MM.1S (cell line): ENCODE measurements at regions not wholly inside any gene's neighbourhood (a gene's known extent, or its start where the extent isn't known, plus 50 kb on each side); places are given as distances from the start of the nearest gene placed in this dataset.

Experiments used
- DNase-seq: peaks from one replicate; pipeline ENCODE4 v3.0.0-alpha.2; 2015
- H2AFZ ChIP-seq: fragments of 300-600 bp; sonication (generic); 2 replicates; pipeline ENCODE4 v1.6.0; 2016; ENCODE audit warnings: antibody characterized with exemption, low read length
- H3F3A ChIP-seq: fragments of 300-600 bp; sonication (generic); 2 replicates; pipeline ENCODE4 v1.6.1; 2016; ENCODE audit warnings: mild to moderate bottlenecking, antibody characterized with exemption, low read length, moderate library complexity, mixed read lengths; ENCODE audit not compliant: insufficient read depth
- H3K27ac ChIP-seq: fragments of 300-600 bp; sonication (generic); 2 replicates; pipeline ENCODE4 v1.5.1; 2016; ENCODE audit warnings: mild to moderate bottlenecking, low read length
- H3K27me3 ChIP-seq: fragments of 300-600 bp; sonication (generic); replicated peaks from 2 replicates; pipeline ENCODE4 v1.6.0; 2016; ENCODE audit warnings: low read length; ENCODE audit not compliant: insufficient read depth
- H3K36me3 ChIP-seq: fragments of 300-600 bp; sonication (generic); replicated peaks from 2 replicates; pipeline ENCODE4 v1.6.1; 2016; ENCODE audit warnings: mild to moderate bottlenecking, low read length, mixed read lengths; ENCODE audit not compliant: insufficient read depth
- H3K4me1 ChIP-seq: fragments of 300-600 bp; sonication (generic); 2 replicates; pipeline ENCODE4 v1.6.1; 2016; ENCODE audit warnings: low read length, mixed read lengths
- H3K4me2 ChIP-seq: fragments of 300-600 bp; sonication (generic); 2 replicates; pipeline ENCODE4 v1.6.0; 2016; ENCODE audit warnings: low read depth, low read length
- H3K4me3 ChIP-seq: fragments of 300-600 bp; sonication (generic); 2 replicates; pipeline ENCODE4 v1.5.1; 2016; ENCODE audit warnings: low read length, mixed read lengths
- H3K79me2 ChIP-seq: fragments of 300-600 bp; sonication (generic); 2 replicates; pipeline ENCODE4 v1.6.1; 2016; ENCODE audit warnings: mixed run types, low read length, mixed read lengths
- H3K9ac ChIP-seq: fragments of 300-600 bp; sonication (generic); 2 replicates; pipeline ENCODE4 v1.6.1; 2016; ENCODE audit warnings: low read length, mixed read lengths
- H3K9me2 ChIP-seq: fragments of 300-600 bp; sonication (generic); replicated peaks from 2 replicates; pipeline ENCODE4 v1.6.1; 2016; ENCODE audit warnings: mild to moderate bottlenecking, low read length, mixed read lengths; ENCODE audit not compliant: insufficient read depth
- H3K9me3 ChIP-seq: fragments of 300-600 bp; sonication (generic); replicated peaks from 2 replicates; pipeline ENCODE4 v1.6.1; 2016; ENCODE audit warnings: mild to moderate bottlenecking, low read length, mixed read lengths; ENCODE audit not compliant: insufficient read depth
- H4K20me1 ChIP-seq: fragments of 300-600 bp; sonication (generic); 2 replicates; pipeline ENCODE4 v1.6.1; 2016; ENCODE audit warnings: mild to moderate bottlenecking, low read length, moderate library complexity, mixed read lengths; ENCODE audit not compliant: insufficient read depth
- CTCF ChIP-seq: fragments of 300-600 bp; sonication (generic); IDR thresholded peaks from 2 replicates; pipeline ENCODE4 v1.5.1; 2016; ENCODE audit warnings: antibody characterized with exemption, low read length, mixed read lengths
- EZH2 ChIP-seq: fragments of 300-600 bp; sonication (generic); optimal IDR thresholded peaks from 2 replicates; pipeline ENCODE3; 2017; ENCODE audit warnings: low read depth, mild to moderate bottlenecking, antibody characterized with exemption, low read length, mixed read lengths
- EZH2phosphoT487 ChIP-seq: fragments of 300-600 bp; sonication (generic); IDR thresholded peaks from 2 replicates; pipeline ENCODE4 v1.6.1; 2018; ENCODE audit warnings: antibody characterized with exemption, low read length

- no peaks in the 10 kb centered on the region for H3K79me2 ChIP-seq
- no peak overlapping the region for H3K9ac ChIP-seq
- DNase-seq = no peak
- TF ChIP-seq EZH2phosphoT487 (no peak), CTCF (no peak), EZH2 (no peak)
- H3K36me3 ChIP-seq = no peaks in the 10 kb centered on the region
- H3K27me3 ChIP-seq = no peaks in the 10 kb centered on the region
- H3F3A ChIP-seq = no peaks in the 10 kb centered on the region
- no peak overlapping the region for H3K4me3 ChIP-seq
- no peak overlapping the region for H2AFZ ChIP-seq
- H3K4me2 ChIP-seq = no peak overlapping the region
- no peaks in the 10 kb centered on the region for H4K20me1 ChIP-seq
- H3K27ac ChIP-seq = no peak overlapping the region
- no peaks in the 10 kb centered on the region for H3K9me3 ChIP-seq
- no peaks in the 10 kb centered on the region for H3K9me2 ChIP-seq
- H3K4me1 ChIP-seq = no peaks in the 10 kb centered on the region
These were observed 97.5 kb upstream of the COG2 start for GRCh38 chr1:230544758-230545157.

GRCh38 chr1:230543085-230543484 lies 99.2 kb upstream of the COG2 start:
- Histone ChIP-seq H3K36me3 (no peaks in the 10 kb centered on the region), H3K4me3 (no peak overlapping the region), H3K9me3 (no peaks in the 10 kb centered on the region), H3K9ac (no peak overlapping the region), H3F3A (no peaks in the 10 kb centered on the region), H3K79me2 (no peaks in the 10 kb centered on the region), H3K4me2 (no peak overlapping the region), H3K4me1 (no peaks in the 10 kb centered on the region), H3K27ac (no peak overlapping the region), H3K9me2 (no peaks in the 10 kb centered on the region), H4K20me1 (no peaks in the 10 kb centered on the region), H3K27me3 (no peaks in the 10 kb centered on the region), H2AFZ (no peak overlapping the region)
- TF ChIP-seq EZH2phosphoT487 (no peak), CTCF (no peak), EZH2 (no peak)
- DNase-seq = no peak

GRCh38 chr1:230542681-230543080 lies 99.6 kb upstream of the COG2 start:
- Histone ChIP-seq H3K9me3 (no peaks in the 10 kb centered on the region), H3K9me2 (no peaks in the 10 kb centered on the region), H3F3A (no peaks in the 10 kb centered on the region), H3K79me2 (no peaks in the 10 kb centered on the region), H3K4me3 (no peak overlapping the region), H3K36me3 (no peaks in the 10 kb centered on the region), H4K20me1 (no peaks in the 10 kb centered on the region), H3K27me3 (no peaks in the 10 kb centered on the region), H3K9ac (no peak overlapping the region), H2AFZ (no peak overlapping the region), H3K4me1 (no peaks in the 10 kb centered on the region), H3K27ac (no peak overlapping the region), H3K4me2 (no peak overlapping the region)
- no peak for DNase-seq
- TF ChIP-seq EZH2phosphoT487 = no peak
- no peak for TF ChIP-seq CTCF
- TF ChIP-seq EZH2 = no peak
